Stomach (tissue), 8 donors: ENCODE measurements at regions not wholly inside any gene's neighbourhood (a gene's known extent, or its start where the extent isn't known, plus 50 kb on each side); places are given as distances from the start of the nearest gene placed in this dataset.

Source experiments
- DNase-seq, 2 donors: peaks; one replicate each; pipeline versions ENCODE4 v3.0.0 to v3.0.0-alpha.2; 2013 to 2019
- H3K27ac ChIP-seq, 5 donors: fragments of 200-600 bp in 4 of 5; sonication (generic) in 4 of 5; one replicate each; pipeline ENCODE4 v1.5.1; 2013 to 2019; ENCODE audit warnings: mild to moderate bottlenecking in 1 of 5, moderate library complexity in 1 of 5
- H3K27me3 ChIP-seq, 3 donors: fragments of 200-600 bp; sonication (generic); one replicate each; pipeline ENCODE4 v1.5.1; 2017 to 2019; ENCODE audit warnings: mixed run types in 1 of 3
- H3K36me3 ChIP-seq, 4 donors: fragments of 200-600 bp; sonication (generic); 1 replicate in 3 of 4; 2 replicates in 1 of 4; pipeline ENCODE4 v1.5.1; 2016 to 2019
- H3K4me1 ChIP-seq, 4 donors: fragments of 200-600 bp; sonication (generic); one replicate each; pipeline ENCODE4 v1.5.1; 2016 to 2019
- H3K4me3 ChIP-seq, 4 donors: fragments of 200-600 bp; sonication (generic) in 3 of 4; one replicate each; pipeline ENCODE4 v1.5.1; 2016 to 2019; ENCODE audit warnings: mild to moderate bottlenecking in 1 of 4
- H3K9me3 ChIP-seq, 4 donors: fragments of 200-600 bp; sonication (generic); one replicate each; pipeline ENCODE4 v1.5.1; 2016 to 2019
- EP300 ChIP-seq: sonication (generic); formaldehyde crosslinking; IDR thresholded peaks from one replicate; pipeline ENCODE4 v1.6.1; 2017; ENCODE audit warnings: antibody characterized with exemption
- POLR2A ChIP-seq, 4 donors: fragments of 450-650 bp; IDR thresholded peaks; one replicate each; pipeline ENCODE4 v1.6.1; 2016; ENCODE audit warnings: antibody characterized with exemption in 4 of 4, control low read depth in 2 of 4, mild to moderate bottlenecking in 1 of 4, moderate library complexity in 1 of 4
- POLR2AphosphoS5 ChIP-seq, 3 donors: sonication (generic); formaldehyde crosslinking; IDR thresholded peaks; one replicate each; pipeline ENCODE4 v1.6.1; 2016; ENCODE audit warnings: antibody characterized with exemption in 3 of 3
- WGBS, 5 donors: extraction: QIAGEN DNeasy Blood & Tissue Kit in 3 of 5; methylation state at CpG; one replicate each; pipeline versions ENCODE4 v1.1.5 to v1.1.7; 2013 to 2018; 5-methylcytosine and 5-hydroxymethylcytosine counted together
- intact Hi-C: fragments of 100-400 bp; cut with DNase I; formaldehyde crosslinking; loops from one replicate; pipeline ENCODE4 v1.15.1; 2023; ENCODE audit warnings: low total_unique reads
- TF ChIP-seq, protein P1 (sequence below), 7 experiments: fragments of 450-650 bp in 4 of 7; fragments of 200-600 bp in 3 of 7; sonication (generic) in 3 of 7; IDR thresholded peaks; one replicate each; pipeline ENCODE4 v1.5.1; 2016 to 2019; ENCODE audit warnings: antibody characterized with exemption in 7 of 7, control low read depth in 2 of 7, mild to moderate bottlenecking in 1 of 7
- donor health status: healthy with polysubstance abuse.
- donor health status: Bipolar disorder and iron deficiency.
- donor health status: healthy.

DNA sequence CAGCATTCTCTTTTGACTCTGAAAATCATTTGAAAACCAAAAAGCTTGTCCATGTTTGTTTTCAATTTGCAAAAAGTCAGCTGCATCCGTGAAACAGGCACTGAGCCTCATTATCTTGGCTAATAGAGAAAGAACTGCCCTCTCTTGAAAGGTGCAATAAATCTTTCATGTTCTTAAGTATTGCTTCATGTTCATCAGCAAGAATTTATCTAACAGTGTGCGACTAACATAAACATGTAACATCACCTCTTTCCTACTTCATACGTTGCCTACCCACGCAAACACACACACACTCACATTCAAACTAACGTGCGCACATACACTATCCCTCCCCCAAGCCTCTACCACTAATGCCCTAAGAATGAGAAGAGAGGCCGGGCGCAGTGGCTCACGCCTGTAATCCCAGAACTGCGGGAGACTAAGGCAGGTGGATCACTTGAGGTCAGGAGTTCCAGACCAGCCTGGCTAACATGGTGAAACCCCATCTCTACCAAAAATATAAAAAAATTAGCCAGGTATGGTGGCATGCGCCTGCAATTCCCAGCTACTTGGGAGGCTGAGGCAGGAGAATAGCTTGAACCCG lies 629.7 kb upstream of the ZNF608 start:
- Histone ChIP-seq H3K27me3 (no peaks in the 10 kb centered on the region), H3K4me1 (no peaks in the 10 kb centered on the region), H3K27ac (no peak overlapping the region), H3K36me3 (no peaks in the 10 kb centered on the region), H3K4me3 (no peak overlapping the region), H3K9me3 (no peaks in the 10 kb centered on the region)
- WGBS, 5 donors = 91 to 93% (median 92%) methylated on average over 12 of the region's 12 CpGs
- no peak for TF ChIP-seq POLR2AphosphoS5 (IDR thresholded peaks at IDR 0.05)
- TF ChIP-seq EP300 = no peak
- TF ChIP-seq, protein P1, sequence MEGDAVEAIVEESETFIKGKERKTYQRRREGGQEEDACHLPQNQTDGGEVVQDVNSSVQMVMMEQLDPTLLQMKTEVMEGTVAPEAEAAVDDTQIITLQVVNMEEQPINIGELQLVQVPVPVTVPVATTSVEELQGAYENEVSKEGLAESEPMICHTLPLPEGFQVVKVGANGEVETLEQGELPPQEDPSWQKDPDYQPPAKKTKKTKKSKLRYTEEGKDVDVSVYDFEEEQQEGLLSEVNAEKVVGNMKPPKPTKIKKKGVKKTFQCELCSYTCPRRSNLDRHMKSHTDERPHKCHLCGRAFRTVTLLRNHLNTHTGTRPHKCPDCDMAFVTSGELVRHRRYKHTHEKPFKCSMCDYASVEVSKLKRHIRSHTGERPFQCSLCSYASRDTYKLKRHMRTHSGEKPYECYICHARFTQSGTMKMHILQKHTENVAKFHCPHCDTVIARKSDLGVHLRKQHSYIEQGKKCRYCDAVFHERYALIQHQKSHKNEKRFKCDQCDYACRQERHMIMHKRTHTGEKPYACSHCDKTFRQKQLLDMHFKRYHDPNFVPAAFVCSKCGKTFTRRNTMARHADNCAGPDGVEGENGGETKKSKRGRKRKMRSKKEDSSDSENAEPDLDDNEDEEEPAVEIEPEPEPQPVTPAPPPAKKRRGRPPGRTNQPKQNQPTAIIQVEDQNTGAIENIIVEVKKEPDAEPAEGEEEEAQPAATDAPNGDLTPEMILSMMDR (IDR thresholded peaks at IDR 0.05) = no peak
- TF ChIP-seq POLR2A (IDR thresholded peaks at IDR 0.05) = no peak
- intact Hi-C loops = no loop called here
- DNase-seq = no peak

- Histone ChIP-seq H3K4me3 (no peak overlapping the region), H3K36me3 (no peaks in the 10 kb centered on the region), H3K9me3 (no peaks in the 10 kb centered on the region), H3K4me1 (peaks cover 0 to 1% (median 0%) of the 10 kb centered on the region in 4 donors), H3K27me3 (no peaks in the 10 kb centered on the region), H3K27ac (no peak overlapping the region)
- WGBS, 5 donors = 65 to 95% (median 94%) methylated on average over 1 of the region's 1 CpG
- intact Hi-C loops = no loop called here
- no peak for TF ChIP-seq POLR2AphosphoS5 (IDR thresholded peaks at IDR 0.05)
- TF ChIP-seq EP300 = no peak
- no peak for TF ChIP-seq POLR2A (IDR thresholded peaks at IDR 0.05)
- TF ChIP-seq, protein P1 (IDR thresholded peaks at IDR 0.05) = no peak
- no peak for DNase-seq
Observed at GRCh38 chr5:125377141-125377540, 630.7 kb upstream of the ZNF608 start.

DNA sequence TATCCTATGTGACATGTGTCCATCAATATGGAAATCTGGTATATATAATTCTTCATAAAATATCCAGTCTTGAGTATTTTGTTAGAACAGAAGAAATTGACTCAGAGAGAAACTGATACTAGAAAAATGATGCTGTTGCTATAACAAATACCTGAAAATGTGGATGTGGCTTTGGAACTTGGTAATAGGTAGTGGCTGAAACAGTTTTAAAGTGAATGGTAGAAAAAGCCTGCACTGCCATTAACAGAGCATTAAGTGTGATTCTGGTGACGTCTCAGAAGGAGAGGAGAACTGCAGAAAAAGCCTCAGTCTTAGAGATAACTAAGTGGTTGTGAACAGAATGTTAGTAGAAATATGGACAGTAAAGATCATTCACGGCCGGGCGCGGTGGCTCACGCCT lies 634.9 kb upstream of the ZNF608 start:
- WGBS, 5 donors = 43 to 97% (median 87%) methylated on average over 2 to 6 of the region's 6 CpGs
- no peak for DNase-seq

DNA sequence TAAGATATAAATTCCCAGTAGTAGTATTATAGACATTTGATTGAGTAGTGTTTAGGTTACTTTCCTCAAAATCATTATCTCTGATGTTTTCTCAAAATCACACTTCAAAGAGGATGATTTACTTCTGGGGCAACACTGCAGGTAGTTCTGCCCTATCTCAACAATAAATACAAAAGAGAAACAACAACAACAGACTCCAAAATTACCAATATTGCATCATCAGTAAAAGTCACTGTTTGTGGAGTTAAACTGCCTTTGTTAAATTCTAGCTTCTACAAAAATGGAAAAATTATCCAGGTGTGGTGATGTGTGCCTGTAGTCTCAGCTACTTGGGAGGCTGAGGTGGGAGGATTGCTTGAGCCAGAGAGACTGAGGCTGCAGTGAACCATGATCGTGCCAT lies 637.6 kb upstream of the ZNF608 start:
- intact Hi-C loops = no loop called here
- no peak overlapping the region for H3K27ac ChIP-seq
- DNase-seq = no peak
- WGBS, 5 donors = 77 to 97% (median 92%) methylated on average over 1 of the region's 1 CpG
- no peaks in the 10 kb centered on the region for H3K27me3 ChIP-seq
- TF ChIP-seq, protein P1 (IDR thresholded peaks at IDR 0.05) = no peak
- TF ChIP-seq EP300 (no peak), POLR2A (IDR thresholded peaks at IDR 0.05) (no peak), POLR2AphosphoS5 (IDR thresholded peaks at IDR 0.05) (no peak)
- no peak overlapping the region for H3K4me3 ChIP-seq
- H3K9me3 ChIP-seq = no peaks in the 10 kb centered on the region
- H3K4me1 ChIP-seq = peaks cover 0 to 6% (median 0%) of the 10 kb centered on the region in 4 donors
- no peaks in the 10 kb centered on the region for H3K36me3 ChIP-seq

More for the DNA sequence above, 634.9 kb upstream of the ZNF608 start:
- no peaks in the 10 kb centered on the region for H3K9me3 ChIP-seq
- H3K4me3 ChIP-seq = no peak overlapping the region
- no peaks in the 10 kb centered on the region for H3K27me3 ChIP-seq
- H3K36me3 ChIP-seq = no peaks in the 10 kb centered on the region
- TF ChIP-seq POLR2AphosphoS5 (IDR thresholded peaks at IDR 0.05) (no peak), POLR2A (IDR thresholded peaks at IDR 0.05) (no peak), EP300 (no peak)
- TF ChIP-seq, protein P1 (IDR thresholded peaks at IDR 0.05) = no peak
- peaks cover 0 to 6% (median 0%) of the 10 kb centered on the region in 4 donors for H3K4me1 ChIP-seq
- no peak overlapping the region for H3K27ac ChIP-seq
- intact Hi-C loops = no loop called here
